ENCODE measurements at regions not wholly inside any gene's neighbourhood (a gene's known extent, or its start where the extent isn't known, plus 50 kb on each side); places are given as distances from the start of the nearest gene placed in this dataset.

- TF ChIP-seq CTCF (IDR thresholded peaks at IDR 0.05), result no peak
- TF ChIP-seq EZH2phosphoT487 (IDR thresholded peaks at IDR 0.05), result no peak
Measured at GRCh38 chr10:10532236-10532635, 485.4 kb upstream of the CELF2 start.

Measured in neural progenitor cell (in vitro differentiated cells).